Esophagus (tissue), 2 donors: ENCODE measurements at regions not wholly inside any gene's neighbourhood (a gene's known extent, or its start where the extent isn't known, plus 50 kb on each side); places are given as distances from the start of the nearest gene placed in this dataset.

Experiments used
- H3K27ac ChIP-seq, 2 donors: one replicate each; pipeline ENCODE4 v1.5.1; 2013; ENCODE audit warnings: low read depth in 2 of 2, mild to moderate bottlenecking in 2 of 2, inconsistent platforms in 1 of 2, low read length in 1 of 2, moderate library complexity in 1 of 2
- H3K27me3 ChIP-seq, 2 donors: one replicate each; pipeline ENCODE4 v1.6.1; 2013; ENCODE audit warnings: low read length in 2 of 2, control low read depth in 1 of 2, mild to moderate bottlenecking in 1 of 2; ENCODE audit not compliant: insufficient read depth in 2 of 2, control insufficient read depth in 1 of 2
- H3K36me3 ChIP-seq, 2 donors: one replicate each; pipeline ENCODE4 v1.6.1; 2013; ENCODE audit warnings: low read length in 1 of 2; ENCODE audit not compliant: control insufficient read depth in 2 of 2, insufficient read depth in 2 of 2
- H3K4me1 ChIP-seq, 2 donors: one replicate each; pipeline ENCODE4 v1.6.1; 2013; ENCODE audit warnings: low read length in 1 of 2; ENCODE audit not compliant: control insufficient read depth in 2 of 2, insufficient read depth in 2 of 2
- H3K4me3 ChIP-seq, 2 donors: one replicate each; pipeline ENCODE4 v1.5.1; 2013; ENCODE audit warnings: low read length in 2 of 2, mild to moderate bottlenecking in 2 of 2, low read depth in 1 of 2, moderate library complexity in 1 of 2
- H3K9me3 ChIP-seq, 2 donors: one replicate each; pipeline ENCODE4 v1.6.1; 2013; ENCODE audit warnings: mild to moderate bottlenecking in 2 of 2, low read depth in 1 of 2, low read length in 1 of 2, moderate library complexity in 1 of 2; ENCODE audit not compliant: control insufficient read depth in 2 of 2, insufficient read depth in 1 of 2
- WGBS, 2 donors: extraction: QIAGEN DNeasy Blood & Tissue Kit; methylation state at CpG; one replicate each; pipeline ENCODE4 v1.1.7; 2013; 5-methylcytosine and 5-hydroxymethylcytosine counted together
- donor health status: healthy with polysubstance abuse.
- donor health status: Bipolar disorder and iron deficiency.

GRCh38 chr9:30758726-30759446, 1625.6 kb upstream of the ACO1 start:
- H3K9me3 ChIP-seq: peaks cover 6 to 15% of the 10 kb centered on the region in 2 donors
- H3K4me1 ChIP-seq: no peaks in the 10 kb centered on the region
- H3K27ac ChIP-seq: no peak overlapping the region
- H3K4me3 ChIP-seq: no peak overlapping the region
- no peaks in the 10 kb centered on the region for H3K36me3 ChIP-seq
- WGBS, 2 donors: 84 to 85% methylated on average over 24 of the region's 24 CpGs
- peaks cover 0 to 2% of the 10 kb centered on the region in 2 donors for H3K27me3 ChIP-seq

GRCh38 chr9:30765318-30765717, 1619.1 kb upstream of the ACO1 start:
- no peak overlapping the region for H3K27ac ChIP-seq
- H3K9me3 ChIP-seq: no peaks in the 10 kb centered on the region
- H3K36me3 ChIP-seq: no peaks in the 10 kb centered on the region
- no peaks in the 10 kb centered on the region for H3K27me3 ChIP-seq
- WGBS, 2 donors: 81 to 85% methylated on average over 2 of the region's 2 CpGs
- H3K4me1 ChIP-seq: no peaks in the 10 kb centered on the region
- H3K4me3 ChIP-seq: no peak overlapping the region

GRCh38 chr9:30771163-30771708, 1613.2 kb upstream of the ACO1 start:
- Histone ChIP-seq H3K4me3 (no peak overlapping the region), H3K27me3 (no peaks in the 10 kb centered on the region), H3K4me1 (no peaks in the 10 kb centered on the region), H3K27ac (no peak overlapping the region), H3K9me3 (peaks cover 3 to 4% of the 10 kb centered on the region in 2 donors), H3K36me3 (no peaks in the 10 kb centered on the region)

- Histone ChIP-seq H3K9me3 (peaks cover 3 to 4% of the 10 kb centered on the region in 2 donors), H3K27ac (no peak overlapping the region), H3K27me3 (no peaks in the 10 kb centered on the region), H3K36me3 (no peaks in the 10 kb centered on the region), H3K4me3 (no peak overlapping the region), H3K4me1 (no peaks in the 10 kb centered on the region)
- 53 to 55% methylated on average over 2 of the region's 2 CpGs for WGBS, 2 donors
These were observed 1612.7 kb upstream of the ACO1 start for GRCh38 chr9:30771760-30772159.

- Histone ChIP-seq H3K4me3 (no peak overlapping the region), H3K36me3 (no peaks in the 10 kb centered on the region), H3K4me1 (no peaks in the 10 kb centered on the region), H3K9me3 (peaks cover 3 to 4% of the 10 kb centered on the region in 2 donors), H3K27ac (no peak overlapping the region), H3K27me3 (no peaks in the 10 kb centered on the region)
- 88 to 89% methylated on average over 10 of the region's 10 CpGs for WGBS, 2 donors
These were observed 1611.0 kb upstream of the ACO1 start for GRCh38 chr9:30773427-30773826.

- Histone ChIP-seq H3K9me3 (peaks cover 3 to 4% of the 10 kb centered on the region in 2 donors), H3K36me3 (no peaks in the 10 kb centered on the region), H3K4me1 (no peaks in the 10 kb centered on the region), H3K4me3 (no peak overlapping the region), H3K27ac (no peak overlapping the region), H3K27me3 (no peaks in the 10 kb centered on the region)
- 67 to 76% methylated on average over 17 of the region's 17 CpGs for WGBS, 2 donors
These were observed 1610.1 kb upstream of the ACO1 start for GRCh38 chr9:30774326-30774725.

- Histone ChIP-seq H3K9me3 (peaks cover 3 to 4% of the 10 kb centered on the region in 2 donors), H3K4me1 (no peaks in the 10 kb centered on the region), H3K27ac (no peak overlapping the region), H3K27me3 (no peaks in the 10 kb centered on the region), H3K36me3 (no peaks in the 10 kb centered on the region), H3K4me3 (no peak overlapping the region)
- WGBS, 2 donors: 9 to 23% methylated on average over 1 of the region's 1 CpG
These were observed 1609.2 kb upstream of the ACO1 start for GRCh38 chr9:30775236-30775635.

GRCh38 chr9:30796764-30797163, 1587.7 kb upstream of the ACO1 start:
- no peaks in the 10 kb centered on the region for H3K36me3 ChIP-seq
- 84 to 93% methylated on average over 1 of the region's 1 CpG for WGBS, 2 donors
- H3K4me1 ChIP-seq: no peaks in the 10 kb centered on the region
- H3K27ac ChIP-seq: no peak overlapping the region
- H3K4me3 ChIP-seq: no peak overlapping the region
- H3K27me3 ChIP-seq: no peaks in the 10 kb centered on the region
- H3K9me3 ChIP-seq: peaks cover 6 to 9% of the 10 kb centered on the region in 2 donors

- H3K4me1 ChIP-seq: no peaks in the 10 kb centered on the region
- peaks cover 6 to 9% of the 10 kb centered on the region in 2 donors for H3K9me3 ChIP-seq
- no peaks in the 10 kb centered on the region for H3K27me3 ChIP-seq
- 92 to 93% methylated on average over 21 of the region's 21 CpGs for WGBS, 2 donors
- H3K27ac ChIP-seq: no peak overlapping the region
- no peaks in the 10 kb centered on the region for H3K36me3 ChIP-seq
- H3K4me3 ChIP-seq: no peak overlapping the region
These were observed 1584.8 kb upstream of the ACO1 start for GRCh38 chr9:30799527-30800101.

- no peaks in the 10 kb centered on the region for H3K36me3 ChIP-seq
- no peak overlapping the region for H3K27ac ChIP-seq
- no peaks in the 10 kb centered on the region for H3K4me1 ChIP-seq
- no peak overlapping the region for H3K4me3 ChIP-seq
- H3K9me3 ChIP-seq: peaks cover 6 to 9% of the 10 kb centered on the region in 2 donors
- WGBS, 2 donors: 88 to 89% methylated on average over 14 of the region's 14 CpGs
- H3K27me3 ChIP-seq: no peaks in the 10 kb centered on the region
These were observed 1584.0 kb upstream of the ACO1 start for GRCh38 chr9:30800421-30800820.
